Chondrocyte (in vitro differentiated cells): ENCODE measurements at regions not wholly inside any gene's neighbourhood (a gene's known extent, or its start where the extent isn't known, plus 50 kb on each side); places are given as distances from the start of the nearest gene placed in this dataset.

ENCODE experiments used
- DNase-seq: peaks from one replicate; pipeline ENCODE4 v3.0.0; 2021; ENCODE audit warnings: mixed read lengths, low spot score
- H3K27ac Mint-ChIP-seq: one replicate; pipeline ENCODE4 v1.8.0; 2021; ENCODE audit warnings: mild to moderate bottlenecking, moderate library complexity, mixed read lengths; ENCODE audit not compliant: unreplicated experiment
- H3K27me3 Mint-ChIP-seq: 2 replicates; pipeline ENCODE4 v1.8.0; 2021; ENCODE audit warnings: low read depth, mixed read lengths
- H3K36me3 Mint-ChIP-seq: 2 replicates; pipeline ENCODE4 v1.8.0; 2021; ENCODE audit warnings: low read depth, mixed read lengths
- H3K4me1 Mint-ChIP-seq: 2 replicates; pipeline ENCODE4 v1.8.0; 2021; ENCODE audit warnings: low read depth, mild to moderate bottlenecking, mixed read lengths
- H3K4me3 Mint-ChIP-seq: one replicate; pipeline ENCODE4 v1.8.0; 2021; ENCODE audit warnings: mild to moderate bottlenecking, moderate library complexity, mixed read lengths; ENCODE audit not compliant: unreplicated experiment
- H3K9me3 Mint-ChIP-seq: 2 replicates; pipeline ENCODE4 v1.8.0; 2021; ENCODE audit warnings: low read depth, mixed read lengths
- TF ChIP-seq, protein P1 (sequence below): fragments of 200-600 bp; sonication (generic); IDR thresholded peaks from 2 replicates; pipeline ENCODE4 v1.5.0; 2021; ENCODE audit warnings: antibody characterized with exemption, mild to moderate bottlenecking, moderate library complexity

DNA sequence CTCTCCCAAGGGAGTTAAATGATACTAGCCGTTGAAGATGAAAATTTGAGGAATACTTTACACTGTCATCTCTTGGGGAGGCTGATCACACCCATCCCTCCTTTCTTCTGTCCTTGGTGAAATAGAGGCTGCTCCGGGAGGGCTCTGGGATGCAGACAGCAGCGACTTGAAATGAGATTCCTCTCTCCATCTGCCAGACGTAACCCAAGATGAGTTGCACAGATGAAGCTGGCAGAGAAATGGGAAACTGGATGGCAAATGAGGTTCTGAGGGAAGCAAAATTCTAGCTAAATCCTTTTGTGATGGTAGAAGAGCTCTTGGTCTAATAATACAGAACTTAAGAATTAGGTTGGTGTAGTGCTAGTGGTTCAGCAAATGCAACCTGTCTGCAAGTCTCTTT, 201.4 kb downstream of the AASDH start:
- TF ChIP-seq, protein P1, sequence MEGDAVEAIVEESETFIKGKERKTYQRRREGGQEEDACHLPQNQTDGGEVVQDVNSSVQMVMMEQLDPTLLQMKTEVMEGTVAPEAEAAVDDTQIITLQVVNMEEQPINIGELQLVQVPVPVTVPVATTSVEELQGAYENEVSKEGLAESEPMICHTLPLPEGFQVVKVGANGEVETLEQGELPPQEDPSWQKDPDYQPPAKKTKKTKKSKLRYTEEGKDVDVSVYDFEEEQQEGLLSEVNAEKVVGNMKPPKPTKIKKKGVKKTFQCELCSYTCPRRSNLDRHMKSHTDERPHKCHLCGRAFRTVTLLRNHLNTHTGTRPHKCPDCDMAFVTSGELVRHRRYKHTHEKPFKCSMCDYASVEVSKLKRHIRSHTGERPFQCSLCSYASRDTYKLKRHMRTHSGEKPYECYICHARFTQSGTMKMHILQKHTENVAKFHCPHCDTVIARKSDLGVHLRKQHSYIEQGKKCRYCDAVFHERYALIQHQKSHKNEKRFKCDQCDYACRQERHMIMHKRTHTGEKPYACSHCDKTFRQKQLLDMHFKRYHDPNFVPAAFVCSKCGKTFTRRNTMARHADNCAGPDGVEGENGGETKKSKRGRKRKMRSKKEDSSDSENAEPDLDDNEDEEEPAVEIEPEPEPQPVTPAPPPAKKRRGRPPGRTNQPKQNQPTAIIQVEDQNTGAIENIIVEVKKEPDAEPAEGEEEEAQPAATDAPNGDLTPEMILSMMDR = no peak
- DNase-seq = no peak
- Mint-ChIP-seq H3K9me3 (no peaks in the 10 kb centered on the region), H3K4me1 (peaks cover 8% of the 10 kb centered on the region), H3K4me3 (no peak overlapping the region), H3K36me3 (no peaks in the 10 kb centered on the region), H3K27me3 (no peaks in the 10 kb centered on the region), H3K27ac (no peak overlapping the region)

DNA sequence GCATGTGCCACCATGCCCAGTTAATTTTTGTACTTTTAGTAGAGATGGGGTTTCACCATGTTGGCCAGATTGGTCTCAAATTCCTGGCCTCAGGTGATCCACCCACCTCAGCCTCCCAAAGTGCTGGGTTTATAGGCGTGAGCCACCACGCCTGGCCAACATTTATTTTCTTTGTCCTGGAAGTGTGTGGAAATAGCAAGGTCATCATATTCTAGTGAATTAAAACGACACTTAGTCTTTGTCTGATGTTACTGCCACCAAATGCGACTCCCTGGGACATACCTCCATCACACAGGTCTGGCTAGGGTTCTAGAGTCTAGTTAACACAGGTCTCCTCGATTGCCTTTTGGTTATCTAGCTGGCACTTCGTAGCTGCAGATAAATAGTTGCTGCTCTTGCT, 203.1 kb downstream of the AASDH start:
- Mint-ChIP-seq H3K4me1 (peaks cover 10% of the 10 kb centered on the region), H3K27me3 (no peaks in the 10 kb centered on the region), H3K4me3 (no peak overlapping the region), H3K36me3 (no peaks in the 10 kb centered on the region), H3K9me3 (no peaks in the 10 kb centered on the region), H3K27ac (no peak overlapping the region)
- TF ChIP-seq, protein P1 = no peak
- no peak for DNase-seq

DNA sequence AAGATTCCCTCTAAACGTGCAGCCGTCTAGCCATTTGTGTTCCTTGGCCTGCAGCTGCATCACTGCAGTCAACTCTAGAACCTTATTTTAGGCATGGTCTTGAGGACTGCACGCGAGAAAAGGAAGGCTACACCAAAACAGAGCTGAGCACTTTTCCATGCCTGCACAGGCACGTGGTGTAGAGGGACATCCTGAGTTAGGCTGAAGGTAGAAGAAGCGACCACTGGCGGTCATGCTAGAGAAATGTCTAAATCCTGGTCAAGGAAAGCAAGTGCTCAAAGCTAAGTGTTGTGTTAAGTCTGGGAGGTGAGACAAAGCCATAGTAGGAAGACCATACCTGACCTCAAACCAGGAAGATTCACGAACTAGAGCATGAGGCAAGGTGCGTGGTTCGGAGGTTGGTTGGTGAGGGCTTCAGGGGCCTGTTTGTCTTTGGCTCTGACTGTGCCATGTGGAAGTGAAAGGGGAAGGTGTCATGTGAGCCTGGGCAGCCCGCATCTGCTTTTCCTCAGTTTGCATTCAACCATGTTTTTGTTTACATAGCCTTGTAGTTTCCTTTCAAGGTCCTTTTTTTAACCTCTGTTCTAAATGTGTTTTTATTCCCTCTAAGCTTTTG, 203.8 kb downstream of the AASDH start:
- no peak for DNase-seq
- Mint-ChIP-seq H3K4me3 (no peak overlapping the region), H3K9me3 (no peaks in the 10 kb centered on the region), H3K27me3 (no peaks in the 10 kb centered on the region), H3K4me1 (peaks cover 10% of the 10 kb centered on the region), H3K36me3 (no peaks in the 10 kb centered on the region), H3K27ac (no peak overlapping the region)
- TF ChIP-seq, protein P1 = no peak

DNA sequence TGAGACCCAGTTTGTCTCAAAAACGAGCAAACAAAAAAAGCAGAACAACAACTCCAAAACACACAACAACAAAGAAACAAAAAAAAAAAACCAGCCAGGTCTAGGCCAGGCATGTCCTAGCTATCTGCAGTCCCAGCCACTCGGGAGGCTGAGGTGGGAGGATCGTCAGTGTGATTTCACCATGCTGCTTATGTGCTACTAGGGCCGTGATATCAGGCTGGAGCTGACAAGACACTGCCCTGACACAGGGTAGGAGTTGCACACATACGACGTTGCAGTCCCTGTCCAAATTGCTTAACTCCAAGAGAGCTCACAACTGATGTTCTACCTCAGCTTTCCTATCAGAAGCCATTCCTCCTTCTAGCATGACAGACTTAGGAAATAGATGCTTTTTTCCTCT, 204.9 kb downstream of the AASDH start:
- Mint-ChIP-seq H3K27ac (no peak overlapping the region), H3K27me3 (no peaks in the 10 kb centered on the region)

DNA sequence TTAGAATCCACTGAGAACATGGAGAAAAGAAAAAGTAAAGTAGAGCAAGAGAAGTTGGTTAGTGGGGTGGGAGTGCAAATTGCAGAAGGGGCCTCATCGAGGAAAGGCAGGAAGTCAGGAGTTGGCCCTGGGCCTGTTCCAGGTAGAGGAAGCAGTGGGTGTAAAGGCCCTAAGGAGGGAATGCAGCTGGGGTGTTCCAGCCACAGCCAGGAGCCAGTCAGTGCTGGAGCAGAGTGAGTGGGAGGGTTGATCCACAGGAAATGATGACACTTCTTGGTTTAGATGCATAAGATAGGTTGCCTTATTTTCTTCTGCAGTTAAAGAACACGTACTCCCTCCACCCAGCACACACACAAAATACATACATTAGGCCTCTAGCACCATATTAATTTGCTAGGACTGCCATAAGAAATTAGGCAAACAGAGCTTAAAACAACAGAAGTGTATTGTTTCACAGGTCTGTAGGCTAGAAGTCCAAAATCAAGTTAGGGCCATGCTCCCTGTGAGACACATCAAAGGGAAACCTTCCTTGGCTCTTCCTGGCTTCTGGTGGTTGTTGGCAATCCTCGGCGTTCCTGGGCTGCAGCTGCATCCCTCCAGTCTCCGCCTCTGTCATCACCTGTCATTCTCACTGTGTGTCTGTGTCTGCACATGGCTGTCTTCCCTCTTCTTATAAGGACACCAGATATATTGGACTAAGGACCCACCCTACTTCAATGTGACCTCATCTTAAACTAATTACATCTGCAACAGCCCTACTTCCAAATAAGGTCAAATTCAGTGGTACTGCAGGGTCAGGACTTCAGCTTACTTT, 205.9 kb downstream of the AASDH start:
- Mint-ChIP-seq H3K27me3 (no peaks in the 10 kb centered on the region), H3K27ac (peak overlapping the region; percentile 9), H3K4me1 (peaks cover 10% of the 10 kb centered on the region), H3K9me3 (peaks cover 9% of the 10 kb centered on the region), H3K36me3 (peaks cover 3% of the 10 kb centered on the region), H3K4me3 (no peak overlapping the region)
- DNase-seq = no peak
- TF ChIP-seq, protein P1 = no peak

More for the DNA sequence above, 204.9 kb downstream of the AASDH start:
- no peaks in the 10 kb centered on the region for H3K36me3 Mint-ChIP-seq
- H3K9me3 Mint-ChIP-seq = peaks cover 3% of the 10 kb centered on the region
- no peak overlapping the region for H3K4me3 Mint-ChIP-seq
- DNase-seq = no peak
- TF ChIP-seq, protein P1 = no peak
- peaks cover 10% of the 10 kb centered on the region for H3K4me1 Mint-ChIP-seq
